Astrocyte of the spinal cord (primary cell): ENCODE measurements at regions not wholly inside any gene's neighbourhood (a gene's known extent, or its start where the extent isn't known, plus 50 kb on each side); places are given as distances from the start of the nearest gene placed in this dataset.

Experiments used
- DNase-seq: peaks from one replicate; pipeline ENCODE4 v3.0.0; 2011; ENCODE audit warnings: low read depth, low spot score
- H3K4me3 ChIP-seq: 2 replicates; pipeline ENCODE4 v1.5.1; 2011; ENCODE audit warnings: low read depth, mild to moderate bottlenecking, low read length, moderate library complexity
- in situ Hi-C: cut with HindIII; loops from 2 replicates; pipeline ENCODE4 v1.10.0; 2017; ENCODE audit warnings: low sequenced_read_pairs
- TF ChIP-seq, protein P1 (sequence below): IDR thresholded peaks from 2 replicates; pipeline ENCODE4 v1.5.1; 2012; ENCODE audit warnings: low read depth, mild to moderate bottlenecking, low read length, inconsistent platforms

DNA sequence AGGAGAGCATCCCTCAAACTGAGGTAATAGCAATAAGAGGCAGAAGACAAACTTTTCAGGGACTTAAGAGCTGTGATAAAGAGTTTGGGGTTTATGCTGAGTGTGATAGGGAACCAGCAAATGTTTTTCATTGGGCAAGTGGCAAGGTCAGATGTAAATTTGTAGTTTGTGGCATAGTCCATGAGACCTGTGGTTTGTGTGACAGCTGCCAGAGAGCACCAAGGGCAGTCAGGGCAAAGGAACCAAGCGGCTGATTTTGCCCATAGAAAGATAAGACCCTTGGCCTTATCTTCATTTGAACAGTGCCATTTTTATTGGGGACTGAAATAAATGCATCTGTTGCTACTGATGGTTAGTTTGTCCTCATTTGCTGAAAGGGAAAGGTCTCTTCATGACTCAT, 220.3 kb downstream of the LRRN1 start:
- TF ChIP-seq, protein P1, sequence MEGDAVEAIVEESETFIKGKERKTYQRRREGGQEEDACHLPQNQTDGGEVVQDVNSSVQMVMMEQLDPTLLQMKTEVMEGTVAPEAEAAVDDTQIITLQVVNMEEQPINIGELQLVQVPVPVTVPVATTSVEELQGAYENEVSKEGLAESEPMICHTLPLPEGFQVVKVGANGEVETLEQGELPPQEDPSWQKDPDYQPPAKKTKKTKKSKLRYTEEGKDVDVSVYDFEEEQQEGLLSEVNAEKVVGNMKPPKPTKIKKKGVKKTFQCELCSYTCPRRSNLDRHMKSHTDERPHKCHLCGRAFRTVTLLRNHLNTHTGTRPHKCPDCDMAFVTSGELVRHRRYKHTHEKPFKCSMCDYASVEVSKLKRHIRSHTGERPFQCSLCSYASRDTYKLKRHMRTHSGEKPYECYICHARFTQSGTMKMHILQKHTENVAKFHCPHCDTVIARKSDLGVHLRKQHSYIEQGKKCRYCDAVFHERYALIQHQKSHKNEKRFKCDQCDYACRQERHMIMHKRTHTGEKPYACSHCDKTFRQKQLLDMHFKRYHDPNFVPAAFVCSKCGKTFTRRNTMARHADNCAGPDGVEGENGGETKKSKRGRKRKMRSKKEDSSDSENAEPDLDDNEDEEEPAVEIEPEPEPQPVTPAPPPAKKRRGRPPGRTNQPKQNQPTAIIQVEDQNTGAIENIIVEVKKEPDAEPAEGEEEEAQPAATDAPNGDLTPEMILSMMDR, result no peak
- no peak for DNase-seq
- no peak overlapping the region for H3K4me3 ChIP-seq
- in situ Hi-C loops, result no loop called here

DNA sequence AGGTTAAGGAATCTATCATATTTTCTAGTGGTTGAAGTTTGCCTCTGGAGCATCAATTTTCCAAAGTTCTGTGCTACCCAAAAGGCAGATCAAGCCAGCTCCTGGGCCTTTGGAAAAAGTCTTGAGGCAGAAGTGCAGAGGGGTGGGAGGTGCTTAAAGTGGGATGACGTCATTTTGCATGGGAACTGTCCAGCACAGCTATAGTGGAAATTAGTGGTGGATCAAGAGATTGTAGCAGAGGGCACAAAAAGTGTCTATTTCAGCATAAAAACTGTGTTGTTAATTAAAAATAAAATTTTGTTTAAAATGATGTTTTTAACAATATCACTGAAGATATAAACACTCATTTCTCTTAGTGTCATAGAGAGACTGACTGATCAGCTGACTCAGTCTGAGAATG, 221.9 kb downstream of the LRRN1 start:
- in situ Hi-C loops, result no loop called here
- TF ChIP-seq, protein P1, result no peak
- no peak for DNase-seq
- no peak overlapping the region for H3K4me3 ChIP-seq

DNA sequence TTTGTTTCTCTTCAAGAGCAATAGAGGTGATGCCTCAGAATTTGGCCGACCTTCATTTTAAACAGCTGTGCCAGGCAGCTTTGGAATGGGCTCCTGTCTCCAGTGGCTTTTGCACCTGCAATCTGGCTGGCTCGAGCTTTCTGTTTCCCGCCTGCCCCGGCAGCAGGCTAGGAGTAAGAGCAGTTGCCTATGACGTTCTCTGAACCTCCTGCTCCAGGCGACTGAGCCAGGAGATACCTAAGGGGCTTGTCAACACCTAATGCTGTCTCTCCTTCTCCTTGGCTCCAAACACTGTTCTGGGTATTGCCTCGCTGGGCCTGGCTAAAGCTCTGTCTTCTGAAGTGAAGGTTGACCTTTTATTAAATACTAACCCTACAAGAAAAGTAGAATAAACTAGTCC, 229.9 kb downstream of the LRRN1 start:
- in situ Hi-C loops, result no loop called here
- DNase-seq, result no peak
- TF ChIP-seq, protein P1, result no peak
- H3K4me3 ChIP-seq, result no peak overlapping the region

DNA sequence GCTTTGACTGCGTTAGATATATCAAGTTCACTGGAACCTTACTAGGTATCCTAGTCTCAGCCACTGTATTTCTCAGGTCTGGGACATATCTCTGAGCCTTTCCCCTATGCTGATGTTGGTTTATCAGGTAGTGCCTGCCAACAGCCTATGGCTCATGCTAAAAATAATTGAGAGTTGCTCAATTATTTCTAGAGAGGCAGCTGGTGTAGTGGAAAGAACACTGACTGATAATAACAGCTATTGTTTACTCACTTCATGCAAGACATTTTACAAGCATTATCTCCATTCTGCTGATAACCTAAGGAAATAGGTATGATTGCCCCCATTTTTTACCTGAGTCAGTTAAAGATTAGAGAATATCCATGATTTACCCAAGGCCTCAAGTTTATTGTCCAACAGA, 231.4 kb downstream of the LRRN1 start:
- no peak overlapping the region for H3K4me3 ChIP-seq
- TF ChIP-seq, protein P1, result no peak
- in situ Hi-C loops, result no loop called here
- DNase-seq, result no peak

DNA sequence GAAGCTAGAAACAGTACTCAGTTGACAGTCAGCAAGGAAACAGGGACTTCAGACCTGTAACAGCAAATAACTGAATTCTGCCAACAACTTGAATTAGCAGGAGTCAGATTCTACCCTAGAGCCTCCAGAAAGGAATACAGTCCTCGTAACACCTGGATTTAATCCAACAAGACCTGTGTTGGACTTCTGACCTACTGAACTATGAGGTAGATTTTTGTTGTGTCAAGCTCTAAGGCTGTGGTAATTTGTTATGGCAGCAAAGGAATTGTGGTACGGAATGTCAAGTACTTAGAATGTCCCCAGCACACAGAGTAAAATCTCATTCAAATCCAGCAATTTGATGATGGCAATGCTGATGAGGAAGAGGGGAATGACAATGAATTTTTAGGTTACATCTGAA, 234.1 kb downstream of the LRRN1 start:
- no peak overlapping the region for H3K4me3 ChIP-seq
- DNase-seq, result no peak
- in situ Hi-C loops, result no loop called here
- TF ChIP-seq, protein P1, result no peak

DNA sequence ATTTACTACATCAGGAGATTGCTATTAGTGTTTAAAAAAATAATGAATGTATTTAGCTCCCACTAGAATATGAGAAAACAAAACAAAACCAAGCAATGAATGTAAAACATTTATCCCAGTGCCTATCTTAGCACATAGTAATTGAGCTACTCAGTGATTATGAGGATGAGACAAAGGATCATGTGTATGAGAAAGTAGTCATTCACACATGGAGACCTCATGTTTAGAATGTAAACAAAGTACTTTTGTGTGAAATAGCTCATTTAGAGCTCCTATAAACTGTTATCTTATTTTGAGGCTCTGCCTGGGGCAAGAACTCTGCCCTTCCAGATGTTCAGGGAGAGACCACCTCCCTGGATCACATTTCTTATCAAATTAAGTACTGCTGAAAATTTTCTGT, 236.8 kb downstream of the LRRN1 start:
- TF ChIP-seq, protein P1, result no peak
- no peak overlapping the region for H3K4me3 ChIP-seq
- in situ Hi-C loops, result no loop called here
- no peak for DNase-seq

DNA sequence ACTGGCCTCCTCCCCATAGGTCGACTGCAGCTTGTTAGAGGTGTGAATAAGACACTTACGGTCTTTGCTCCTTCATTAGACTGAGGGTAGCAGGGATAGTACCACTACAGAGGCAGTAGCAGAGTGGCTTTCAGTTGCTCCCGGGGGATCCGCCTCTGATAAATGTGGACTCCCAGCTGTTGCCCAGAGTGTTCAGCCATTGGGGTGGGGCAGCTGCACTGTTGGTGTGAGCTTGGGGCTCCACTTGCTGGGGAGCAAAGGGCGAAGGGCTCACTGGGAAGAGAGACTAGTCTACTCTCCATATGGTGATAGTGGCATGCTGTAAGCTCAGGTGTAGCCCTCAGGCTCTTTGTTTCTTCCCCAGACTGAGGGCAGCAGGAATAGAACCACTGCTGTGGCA, 239.1 kb downstream of the LRRN1 start:
- TF ChIP-seq, protein P1, result no peak
- H3K4me3 ChIP-seq, result no peak overlapping the region
- DNase-seq, result no peak
- in situ Hi-C loops, result no loop called here
